Endothelial cell of umbilical vein (primary cell): ENCODE measurements at regions not wholly inside any gene's neighbourhood (a gene's known extent, or its start where the extent isn't known, plus 50 kb on each side); places are given as distances from the start of the nearest gene placed in this dataset.

Experiments
- BruUV-seq: library from RNA; stranded (reverse); fragments of 400-500 nt; replicated peaks from 2 replicates; lab custom pipeline; 2021; lab: Mats Ljungman, UMichigan
- CTCF ChIA-PET: fragments of 300-600, 350-600 bp; sonication (Branson Sonifier 250); formaldehyde crosslinking; loops from one replicate; lab custom pipeline; 2021; ENCODE audit warnings: antibody characterized with exemption, inconsistent platforms; lab: Charles Lee
- POLR2A ChIA-PET: fragments of 300-600, 350-600 bp; sonication (Branson Sonifier 250); formaldehyde crosslinking; loops from one replicate; lab custom pipeline; 2021; ENCODE audit warnings: antibody characterized with exemption, inconsistent platforms; lab: Charles Lee
- DNase-seq: peaks from one replicate; pipeline ENCODE4 v3.0.0-alpha.2; 2011; ENCODE audit warnings: low read depth, low spot score
- FAIRE-seq: peaks from 2 replicates; lab custom pipeline; 2011; peaks lifted over from hg19 to GRCh38; lab: Jason Lieb, UNC
- H2AFZ ChIP-seq: 2 replicates; pipeline ENCODE4 v1.6.0; 2012; ENCODE audit warnings: low read depth, low read length, control low read depth, inconsistent platforms
- H3K27ac ChIP-seq: 2 replicates; pipeline ENCODE4 v1.5.1; 2011; ENCODE audit warnings: low read depth, mild to moderate bottlenecking, control low read depth, low read length, moderate library complexity; ENCODE audit not compliant: insufficient read depth
- H3K27me3 ChIP-seq, 2 experiments: 2 replicates each; pipeline versions ENCODE4 v1.6.0 to v1.6.1; 2011; ENCODE audit warnings: low read length in 2 of 2, mixed read lengths in 1 of 2; ENCODE audit not compliant: control insufficient read depth in 2 of 2, insufficient read depth in 2 of 2
- H3K36me3 ChIP-seq, 2 experiments: 2 replicates in 1 of 2; 3 replicates in 1 of 2; pipeline ENCODE4 v1.5.1; 2011; ENCODE audit warnings: low read length in 2 of 2, mild to moderate bottlenecking in 1 of 2, moderate library complexity in 1 of 2; ENCODE audit not compliant: control insufficient read depth in 2 of 2, insufficient read depth in 2 of 2; ENCODE audit errors: extremely low read depth in 1 of 2
- H3K4me1 ChIP-seq: 3 replicates; pipeline ENCODE4 v1.5.1; 2011; ENCODE audit warnings: mild to moderate bottlenecking, low read length; ENCODE audit not compliant: control insufficient read depth, insufficient read depth; ENCODE audit errors: extremely low read depth
- H3K4me2 ChIP-seq: 2 replicates; pipeline ENCODE4 v1.6.1; 2011; ENCODE audit warnings: low read length, control low read depth, mixed read lengths; ENCODE audit not compliant: insufficient read depth
- H3K4me3 ChIP-seq, 3 experiments: fragments of 200-600 bp in 1 of 3; sonication (generic), shearing (Covaris generic) in 1 of 3; replicated peaks in 1 of 3; 2 replicates each; pipeline ENCODE4 v1.5.1; 2011 to 2016; ENCODE audit warnings: control low read depth in 3 of 3, low read length in 3 of 3, mild to moderate bottlenecking in 2 of 3, inconsistent platforms in 1 of 3, low read depth in 1 of 3, moderate library complexity in 1 of 3; ENCODE audit not compliant: insufficient read depth in 1 of 3
- H3K79me2 ChIP-seq: 2 replicates; pipeline ENCODE4 v1.6.0; 2012; ENCODE audit warnings: low read length, inconsistent platforms; ENCODE audit not compliant: control insufficient read depth, insufficient read depth
- H3K9ac ChIP-seq: replicated peaks from 2 replicates; pipeline ENCODE3; 2011; ENCODE audit warnings: low read length, control low read depth; ENCODE audit not compliant: insufficient read depth; ENCODE audit errors: extremely low read depth
- H3K9me1 ChIP-seq: replicated peaks from 3 replicates; pipeline ENCODE4 v1.6.0; 2011; ENCODE audit warnings: mild to moderate bottlenecking, low read length; ENCODE audit not compliant: control insufficient read depth, insufficient read depth; ENCODE audit errors: extremely low read depth
- H3K9me3 ChIP-seq: replicated peaks from 2 replicates; pipeline ENCODE4 v1.5.1; 2012; ENCODE audit warnings: low read length, inconsistent platforms; ENCODE audit not compliant: control insufficient read depth, insufficient read depth
- H4K20me1 ChIP-seq: replicated peaks from 2 replicates; pipeline ENCODE3; 2011; ENCODE audit warnings: mild to moderate bottlenecking, low read length; ENCODE audit not compliant: control insufficient read depth, insufficient read depth; ENCODE audit errors: extremely low read depth
- EZH2 ChIP-seq: IDR thresholded peaks from 2 replicates; pipeline ENCODE4 v1.6.1; 2012; ENCODE audit warnings: borderline replicate concordance, low read depth, mild to moderate bottlenecking, moderate library complexity, low read length, inconsistent platforms; ENCODE audit not compliant: severe bottlenecking
- FOS ChIP-seq: IDR thresholded peaks from 2 replicates; pipeline ENCODE4 v1.6.1; 2011; ENCODE audit warnings: mild to moderate bottlenecking, low read length, moderate library complexity, borderline replicate concordance; ENCODE audit not compliant: insufficient read depth
- JUN ChIP-seq: IDR thresholded peaks from 2 replicates; pipeline ENCODE4 v1.6.1; 2011; ENCODE audit warnings: borderline replicate concordance, low read depth; ENCODE audit not compliant: insufficient read length, insufficient read depth
- MYC ChIP-seq: IDR thresholded peaks from one replicate; pipeline ENCODE4 v1.6.1; 2011; ENCODE audit warnings: mild to moderate bottlenecking, low read depth, low read length
- POLR2A ChIP-seq: IDR thresholded peaks from 2 replicates; pipeline ENCODE4 v1.6.1; 2012; ENCODE audit warnings: low read depth, mild to moderate bottlenecking, control low read depth, low read length
- POLR2AphosphoS5 ChIP-seq: IDR thresholded peaks from 2 replicates; pipeline ENCODE4 v1.6.1; 2012; ENCODE audit warnings: low read depth, mild to moderate bottlenecking, control low read depth, low read length, moderate library complexity; ENCODE audit not compliant: insufficient read depth
- dilution Hi-C: fragments of 300-500 bp; cut with MboI; formaldehyde crosslinking; loops from one replicate; pipeline ENCODE4 v1.15.0; 2019; ENCODE audit warnings: low sequenced_read_pairs; ENCODE audit not compliant: extremely low pct_ligation_motif_present
- intact Hi-C: fragments of 100-400 bp; cut with micrococcal nuclease; formaldehyde crosslinking; loops from one replicate; pipeline ENCODE4 v1.10.0; 2022
- TF ChIP-seq, protein P1 (sequence below), 2 donors: IDR thresholded peaks; 1 replicate in 1 of 2; 2 replicates in 1 of 2; pipeline ENCODE4 v1.5.1; 2011; ENCODE audit warnings: low read length in 2 of 2, mild to moderate bottlenecking in 2 of 2, moderate library complexity in 2 of 2, control low read depth in 1 of 2, inconsistent platforms in 1 of 2, low read depth in 1 of 2; ENCODE audit not compliant: insufficient read depth in 1 of 2; ENCODE audit errors: extremely low read depth in 1 of 2
- TF ChIP-seq, protein P2 (sequence below): IDR thresholded peaks from 2 replicates; pipeline ENCODE4 v1.6.1; 2011; ENCODE audit not compliant: insufficient read depth, insufficient read length

DNA sequence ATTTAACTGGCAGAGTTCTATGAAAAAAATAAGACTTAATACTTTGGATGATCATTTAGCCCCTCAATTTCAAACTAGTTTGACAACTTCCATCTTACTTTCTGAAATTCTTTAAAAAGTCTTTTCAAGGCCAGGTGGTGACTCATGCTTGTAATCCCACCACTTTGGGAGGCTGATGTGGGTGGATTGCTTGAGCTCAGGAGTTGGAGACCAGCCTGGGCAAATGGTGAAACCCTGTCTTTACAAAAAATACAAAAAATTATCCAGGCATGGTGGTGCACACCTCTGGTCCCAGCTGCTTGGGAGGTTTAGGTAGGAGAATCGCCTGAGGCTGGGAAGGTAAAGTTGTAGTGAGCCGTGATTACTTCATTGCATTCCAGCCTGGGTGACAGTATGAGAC lies 154.4 kb downstream of the TANC2 start:
- Histone ChIP-seq H2AFZ (no peak overlapping the region), H3K9ac (no peak overlapping the region), H3K79me2 (no peaks in the 10 kb centered on the region), H3K4me1 (no peaks in the 10 kb centered on the region), H3K9me1 (no peaks in the 10 kb centered on the region), H3K4me3 (no peak overlapping the region), H3K27me3 (no peaks in the 10 kb centered on the region), H3K27ac (no peak overlapping the region), H4K20me1 (no peaks in the 10 kb centered on the region), H3K36me3 (no peaks in the 10 kb centered on the region), H3K9me3 (no peaks in the 10 kb centered on the region), H3K4me2 (no peak overlapping the region)
- DNase-seq (no peak), FAIRE-seq (no peak)
- no peak for TF ChIP-seq MYC
- no peak for TF ChIP-seq POLR2AphosphoS5
- TF ChIP-seq EZH2: no peak
- no peak for TF ChIP-seq JUN
- TF ChIP-seq FOS: no peak
- TF ChIP-seq, protein P1, sequence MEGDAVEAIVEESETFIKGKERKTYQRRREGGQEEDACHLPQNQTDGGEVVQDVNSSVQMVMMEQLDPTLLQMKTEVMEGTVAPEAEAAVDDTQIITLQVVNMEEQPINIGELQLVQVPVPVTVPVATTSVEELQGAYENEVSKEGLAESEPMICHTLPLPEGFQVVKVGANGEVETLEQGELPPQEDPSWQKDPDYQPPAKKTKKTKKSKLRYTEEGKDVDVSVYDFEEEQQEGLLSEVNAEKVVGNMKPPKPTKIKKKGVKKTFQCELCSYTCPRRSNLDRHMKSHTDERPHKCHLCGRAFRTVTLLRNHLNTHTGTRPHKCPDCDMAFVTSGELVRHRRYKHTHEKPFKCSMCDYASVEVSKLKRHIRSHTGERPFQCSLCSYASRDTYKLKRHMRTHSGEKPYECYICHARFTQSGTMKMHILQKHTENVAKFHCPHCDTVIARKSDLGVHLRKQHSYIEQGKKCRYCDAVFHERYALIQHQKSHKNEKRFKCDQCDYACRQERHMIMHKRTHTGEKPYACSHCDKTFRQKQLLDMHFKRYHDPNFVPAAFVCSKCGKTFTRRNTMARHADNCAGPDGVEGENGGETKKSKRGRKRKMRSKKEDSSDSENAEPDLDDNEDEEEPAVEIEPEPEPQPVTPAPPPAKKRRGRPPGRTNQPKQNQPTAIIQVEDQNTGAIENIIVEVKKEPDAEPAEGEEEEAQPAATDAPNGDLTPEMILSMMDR (IDR thresholded peaks at IDR 0.05; ENCODE audit: extremely low read depth in 1 of 2, insufficient read depth in 1 of 2, low read depth in 1 of 2, low read length in 2 of 2): no peak
- no peak for TF ChIP-seq POLR2A
- TF ChIP-seq, protein P2, sequence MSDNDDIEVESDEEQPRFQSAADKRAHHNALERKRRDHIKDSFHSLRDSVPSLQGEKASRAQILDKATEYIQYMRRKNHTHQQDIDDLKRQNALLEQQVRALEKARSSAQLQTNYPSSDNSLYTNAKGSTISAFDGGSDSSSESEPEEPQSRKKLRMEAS: no peak
- POLR2A ChIA-PET: no interaction called here
- intact Hi-C loops: no loop called here
- CTCF ChIA-PET: interaction anchor here (1.1 to 1.6 kb wide), 3 partner anchors 11 to 286 kb away, joined by 3 to 8 read pairs (median 5); no protein-coding TSS in a partner anchor
- dilution Hi-C loops: no loop called here
- no TSS peak for BruUV-seq
